Stimulated activated CD8-positive, alpha-beta memory T cell treated with anti-CD3 and anti-CD28 coated beads, Interleukin-12 subunit alpha, Interleukin-12 subunit beta, amount 100 ng/mL, for 1 hour (primary cell): ENCODE measurements at regions not wholly inside any gene's neighbourhood (a gene's known extent, or its start where the extent isn't known, plus 50 kb on each side); places are given as distances from the start of the nearest gene placed in this dataset.
"Not testable (repeated sequence)": the region's sequence is repeated elsewhere in the genome, so short reads cannot be mapped to it uniquely, and the experiment has no call there.

Experiments used
- DNase-seq: peaks from one replicate; pipeline ENCODE4 v3.0.0-alpha.2; 2020; ENCODE audit warnings: low read depth

GRCh38 chr13:91025442-91025841 is 322.0 kb upstream of the MIR17HG start:
- DNase-seq = no peak

- no peak for DNase-seq
Observed at GRCh38 chr13:91031508-91031907, 316.0 kb upstream of the MIR17HG start.

GRCh38 chr13:91032104-91032503 is 315.4 kb upstream of the MIR17HG start:
- no peak for DNase-seq

- DNase-seq = no peak
Observed at GRCh38 chr13:91036886-91037285, 310.6 kb upstream of the MIR17HG start.

GRCh38 chr13:91042870-91043269 is 304.6 kb upstream of the MIR17HG start:
- no peak for DNase-seq

GRCh38 chr13:91045351-91046034 is 302.0 kb upstream of the MIR17HG start:
- DNase-seq = no peak

GRCh38 chr13:91046715-91047327 is 300.7 kb upstream of the MIR17HG start:
- DNase-seq = no peak

GRCh38 chr13:91050970-91051369 is 296.5 kb upstream of the MIR17HG start:
- DNase-seq = no peak

GRCh38 chr13:91052876-91053275 is 294.6 kb upstream of the MIR17HG start:
- no peak for DNase-seq

GRCh38 chr13:91053318-91054065 is 294.0 kb upstream of the MIR17HG start:
- DNase-seq = no peak

GRCh38 chr13:91054902-91055301 is 292.6 kb upstream of the MIR17HG start:
- no peak for DNase-seq

DNA sequence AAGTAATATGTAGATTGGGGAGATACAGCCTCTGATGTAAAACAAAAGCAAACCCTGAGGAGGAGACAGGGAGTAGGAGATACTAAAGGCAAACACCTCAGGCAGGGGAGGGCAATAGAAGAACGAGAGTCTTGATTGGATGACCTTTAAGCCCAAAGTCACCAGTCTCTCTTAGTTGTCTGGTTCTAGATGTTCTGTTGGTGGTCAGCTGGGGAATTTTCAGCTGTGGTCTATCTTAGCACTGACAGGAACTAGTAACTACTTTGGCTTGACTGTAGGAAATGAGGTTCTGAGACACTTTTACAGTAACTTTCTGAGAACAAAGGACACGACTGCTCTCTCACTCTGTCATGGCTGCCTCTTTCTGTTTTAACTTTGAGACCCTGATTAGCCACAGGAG is 290.7 kb upstream of the MIR17HG start:
- no peak for DNase-seq

DNA sequence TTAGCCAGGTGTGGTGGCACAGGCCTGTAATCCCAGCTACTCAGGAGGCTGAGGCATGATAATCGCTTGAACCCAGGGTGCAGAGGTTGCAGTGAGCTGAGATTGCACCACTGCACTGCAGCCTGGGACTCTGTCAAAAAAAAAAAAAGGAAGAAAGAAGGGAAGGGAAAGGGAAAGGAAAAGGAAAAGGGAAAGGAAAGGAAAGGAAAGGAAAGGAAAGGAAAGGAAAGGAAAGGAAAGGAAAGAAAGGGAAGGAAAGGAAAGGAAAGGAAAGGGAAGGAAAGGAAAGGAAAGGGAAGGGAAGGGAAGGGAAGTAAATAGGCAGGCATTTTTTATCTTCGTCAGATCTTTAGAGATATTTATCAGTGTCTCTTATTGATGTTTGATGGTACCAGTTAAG is 290.0 kb upstream of the MIR17HG start:
- DNase-seq = not testable (repeated sequence)

GRCh38 chr13:91058066-91058465 is 289.4 kb upstream of the MIR17HG start:
- no peak for DNase-seq

GRCh38 chr13:91058919-91059318 is 288.6 kb upstream of the MIR17HG start:
- DNase-seq = no peak

DNA sequence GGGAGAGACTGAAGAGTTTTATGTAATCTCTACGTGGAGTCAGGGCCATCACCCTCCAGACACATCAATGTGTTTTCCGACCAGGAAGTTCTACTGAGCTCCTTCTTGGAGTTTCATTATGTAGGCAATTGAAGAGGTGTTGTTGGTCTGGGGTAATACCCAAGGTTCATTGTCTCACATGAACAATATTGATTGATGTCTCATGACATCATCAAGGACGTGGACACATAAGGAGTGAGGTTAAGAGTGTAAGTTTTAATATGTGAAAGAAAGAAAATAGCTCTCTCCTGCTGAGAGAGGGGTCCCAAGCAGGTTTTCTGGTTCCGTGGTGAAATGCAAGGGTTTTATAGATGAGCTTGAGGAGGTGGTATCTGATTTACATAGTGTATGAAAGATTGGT is 280.7 kb upstream of the MIR17HG start:
- no peak for DNase-seq

- DNase-seq = no peak
Observed at GRCh38 chr13:91072486-91072885, 275.0 kb upstream of the MIR17HG start.

DNA sequence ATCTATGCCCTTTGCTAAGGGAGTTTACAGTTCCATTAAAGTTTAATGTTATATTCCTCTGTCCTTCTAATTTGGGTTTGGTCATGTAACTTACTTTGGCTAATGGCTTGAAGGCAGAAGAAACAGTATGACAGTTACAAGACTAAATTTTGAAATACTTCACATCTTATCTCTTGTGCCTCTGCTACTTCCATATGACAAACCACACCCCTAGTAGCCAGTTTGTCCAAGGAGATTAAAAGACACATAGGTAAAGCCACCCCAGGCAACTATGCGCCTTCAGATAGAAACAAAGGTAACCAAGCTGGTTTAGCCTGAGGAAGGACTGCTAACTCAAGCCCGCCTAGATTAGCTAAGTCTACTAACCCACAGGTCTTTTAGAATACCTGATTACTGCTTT is 273.4 kb upstream of the MIR17HG start:
- no peak for DNase-seq

DNA sequence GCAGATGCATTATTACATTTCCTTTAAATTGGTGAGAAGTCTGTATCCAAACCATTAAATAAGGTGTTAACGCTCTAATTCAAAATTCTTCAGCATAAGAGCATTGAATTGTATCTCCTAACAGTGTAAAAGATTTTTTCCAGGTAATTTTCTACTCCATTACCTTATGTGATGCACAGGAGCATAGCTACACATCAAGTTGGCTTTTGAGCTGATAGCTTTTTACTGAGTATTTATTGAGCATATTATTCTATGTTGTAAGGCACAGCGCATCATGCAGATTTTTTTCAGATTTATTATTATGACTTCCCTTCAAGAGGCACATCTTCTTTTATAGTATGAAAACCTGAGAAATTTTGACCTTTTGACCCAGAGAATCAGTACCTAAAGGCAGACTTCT is 270.7 kb upstream of the MIR17HG start:
- no peak for DNase-seq

- no peak for DNase-seq
Observed at GRCh38 chr13:91078093-91078679, 269.3 kb upstream of the MIR17HG start.

DNA sequence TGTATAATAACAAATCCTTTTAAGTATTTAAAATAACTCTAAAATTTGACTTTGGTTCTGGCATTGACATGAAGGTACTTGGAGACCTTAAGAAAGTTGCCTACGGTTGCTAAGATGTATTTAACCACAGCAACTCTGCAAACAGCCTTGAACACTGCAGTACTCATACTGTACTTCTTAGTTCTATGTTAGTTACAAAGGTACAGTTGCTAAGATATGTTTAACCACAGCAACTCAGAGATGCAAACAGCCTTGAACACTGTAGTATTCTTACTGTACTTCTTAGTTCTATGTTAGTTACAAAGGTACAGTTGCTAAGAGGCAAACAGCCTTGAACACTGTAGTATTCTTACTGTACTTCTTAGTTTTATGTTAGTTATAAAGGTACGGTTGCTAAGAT is 268.3 kb upstream of the MIR17HG start:
- no peak for DNase-seq

DNA sequence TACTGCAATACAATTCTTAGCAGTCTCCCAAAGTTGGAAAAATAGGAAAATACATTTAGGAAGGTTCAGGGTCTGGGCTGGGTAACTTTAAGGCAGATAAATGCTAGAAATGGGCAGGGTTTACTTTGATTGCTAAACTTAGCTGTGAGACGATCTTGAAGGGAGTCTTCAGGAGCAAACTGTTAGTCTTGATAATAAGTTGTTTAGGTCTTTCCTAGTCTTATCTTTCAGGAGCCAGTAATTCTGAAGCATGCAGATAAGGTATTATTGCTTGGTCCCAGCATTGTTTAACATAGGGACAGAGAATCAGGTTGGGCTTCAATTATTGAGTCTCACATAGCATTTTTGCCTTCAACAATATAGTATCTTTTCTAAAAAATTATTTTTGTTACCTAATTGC is 262.4 kb upstream of the MIR17HG start:
- DNase-seq = no peak
